Hepatocyte (in vitro differentiated cells): ENCODE measurements at regions not wholly inside any gene's neighbourhood (a gene's known extent, or its start where the extent isn't known, plus 50 kb on each side); places are given as distances from the start of the nearest gene placed in this dataset.

ENCODE experiments used
- DNase-seq: peaks from one replicate; pipeline ENCODE4 v3.0.0-alpha.2; 2016; ENCODE audit warnings: low spot score
- H2AFZ ChIP-seq: fragments of 200-600 bp; sonication (generic); 2 replicates; pipeline ENCODE4 v1.6.0; 2016; ENCODE audit warnings: antibody characterized with exemption, mild to moderate bottlenecking
- H3K27ac ChIP-seq: fragments of 200-600 bp; sonication (generic); 2 replicates; pipeline ENCODE4 v1.5.1; 2016; ENCODE audit warnings: mild to moderate bottlenecking
- H3K27me3 ChIP-seq: fragments of 200-600 bp; sonication (generic); 2 replicates; pipeline ENCODE4 v1.6.1; 2016
- H3K36me3 ChIP-seq: fragments of 200-600 bp; sonication (generic); replicated peaks from 2 replicates; pipeline ENCODE4 v1.5.1; 2016; ENCODE audit warnings: low read depth; ENCODE audit not compliant: insufficient read depth
- H3K4me1 ChIP-seq: fragments of 200-600 bp; sonication (generic); 2 replicates; pipeline ENCODE4 v1.5.1; 2016; ENCODE audit warnings: mild to moderate bottlenecking, moderate library complexity; ENCODE audit not compliant: insufficient read depth
- H3K4me2 ChIP-seq: fragments of 200-600 bp; sonication (generic); 2 replicates; pipeline ENCODE4 v1.6.0; 2016
- H3K4me3 ChIP-seq: fragments of 200-600 bp; sonication (generic); 2 replicates; pipeline ENCODE4 v1.5.1; 2016; ENCODE audit warnings: mild to moderate bottlenecking
- H3K79me2 ChIP-seq: fragments of 200-600 bp; sonication (generic); 2 replicates; pipeline ENCODE4 v1.6.0; 2017; ENCODE audit warnings: mild to moderate bottlenecking
- H3K9me2 ChIP-seq: fragments of 200-600 bp; sonication (generic); replicated peaks from 2 replicates; pipeline ENCODE4 v1.6.0; 2017; ENCODE audit warnings: mild to moderate bottlenecking; ENCODE audit not compliant: insufficient read depth
- H3K9me3 ChIP-seq: fragments of 200-600 bp; sonication (generic); 2 replicates; pipeline ENCODE4 v1.5.1; 2016; ENCODE audit warnings: low read depth, mild to moderate bottlenecking
- H4K20me1 ChIP-seq: fragments of 200-600 bp; sonication (generic); 2 replicates; pipeline ENCODE4 v1.6.0; 2016; ENCODE audit warnings: mild to moderate bottlenecking; ENCODE audit not compliant: insufficient read depth, poor library complexity, severe bottlenecking
- CTCF ChIP-seq: fragments of 200-600 bp; sonication (generic); IDR thresholded peaks from 2 replicates; pipeline ENCODE4 v1.5.1; 2016; ENCODE audit warnings: antibody characterized with exemption, mild to moderate bottlenecking; ENCODE audit not compliant: poor library complexity
- EZH2 ChIP-seq: fragments of 200-600 bp; sonication (generic); IDR thresholded peaks from 2 replicates; pipeline ENCODE4 v1.6.1; 2016; ENCODE audit warnings: antibody characterized with exemption, mild to moderate bottlenecking, borderline replicate concordance
- EZH2phosphoT487 ChIP-seq: fragments of 200-600 bp; sonication (generic); IDR thresholded peaks from one replicate; pipeline ENCODE4 v1.6.1; 2018; ENCODE audit warnings: antibody characterized with exemption, mild to moderate bottlenecking, low read depth, moderate library complexity; ENCODE audit not compliant: unreplicated experiment, severe bottlenecking
- WGBS: methylation state at CpG from one replicate; pipeline ENCODE4 v1.1.6; 2016; ENCODE audit warnings: low lambda C conversion rate; ENCODE audit errors: missing lambda C conversion rate; 5-methylcytosine and 5-hydroxymethylcytosine counted together

DNA sequence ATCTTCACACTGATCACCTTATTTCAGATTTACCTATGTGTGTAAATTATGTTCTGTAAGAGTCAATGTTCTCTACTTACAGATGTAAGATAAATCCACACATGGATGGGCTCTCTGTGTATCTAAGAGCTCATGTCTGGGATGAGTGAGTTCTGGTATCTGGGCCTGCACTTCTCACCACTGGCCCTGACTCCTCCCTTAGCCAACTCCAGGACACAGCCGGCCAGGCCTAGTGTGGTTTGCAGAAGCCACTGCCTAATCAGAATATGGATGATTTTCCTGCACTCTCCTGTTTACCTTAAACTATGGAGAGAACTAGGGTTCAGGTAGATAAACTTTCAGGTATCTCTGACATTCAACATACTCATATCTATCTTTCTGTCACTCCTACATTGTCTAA is 1284.8 kb downstream of the TMEM121 start:
- H3K36me3 ChIP-seq: no peaks in the 10 kb centered on the region
- H3K4me1 ChIP-seq: no peaks in the 10 kb centered on the region
- no peaks in the 10 kb centered on the region for H4K20me1 ChIP-seq
- 65% methylated on average over 1 of the region's 1 CpG for WGBS
- no peak overlapping the region for H3K4me2 ChIP-seq
- no peak overlapping the region for H3K27ac ChIP-seq
- no peak for DNase-seq
- no peaks in the 10 kb centered on the region for H3K79me2 ChIP-seq
- H3K27me3 ChIP-seq: no peaks in the 10 kb centered on the region
- TF ChIP-seq CTCF (no peak), EZH2 (no peak), EZH2phosphoT487 (no peak)
- no peaks in the 10 kb centered on the region for H3K9me2 ChIP-seq
- no peak overlapping the region for H2AFZ ChIP-seq
- H3K4me3 ChIP-seq: no peak overlapping the region
- peaks cover 5% of the 10 kb centered on the region for H3K9me3 ChIP-seq

GRCh38 chr14:106812788-106813476 is 1286.5 kb downstream of the TMEM121 start:
- H4K20me1 ChIP-seq: no peaks in the 10 kb centered on the region
- peaks cover 14% of the 10 kb centered on the region for H3K9me3 ChIP-seq
- no peak for TF ChIP-seq EZH2
- no peaks in the 10 kb centered on the region for H3K36me3 ChIP-seq
- no peak overlapping the region for H3K27ac ChIP-seq
- no peaks in the 10 kb centered on the region for H3K79me2 ChIP-seq
- H3K27me3 ChIP-seq: no peaks in the 10 kb centered on the region
- no peak for DNase-seq
- 89% methylated on average over 31 of the region's 37 CpGs for WGBS
- H3K4me1 ChIP-seq: no peaks in the 10 kb centered on the region
- H3K9me2 ChIP-seq: no peaks in the 10 kb centered on the region
- H3K4me2 ChIP-seq: no peak overlapping the region
- H2AFZ ChIP-seq: no peak overlapping the region
- no peak overlapping the region for H3K4me3 ChIP-seq

GRCh38 chr14:106813477-106813823 is 1287.1 kb downstream of the TMEM121 start:
- Histone ChIP-seq H2AFZ (no peak overlapping the region), H3K4me1 (no peaks in the 10 kb centered on the region), H3K27me3 (no peaks in the 10 kb centered on the region), H3K4me2 (no peak overlapping the region), H3K27ac (no peak overlapping the region), H3K4me3 (no peak overlapping the region), H4K20me1 (no peaks in the 10 kb centered on the region), H3K36me3 (no peaks in the 10 kb centered on the region), H3K9me3 (peaks cover 14% of the 10 kb centered on the region), H3K79me2 (no peaks in the 10 kb centered on the region), H3K9me2 (no peaks in the 10 kb centered on the region)
- 74% methylated on average over 8 of the region's 9 CpGs for WGBS
- TF ChIP-seq EZH2phosphoT487: no peak
- TF ChIP-seq EZH2: no peak
- TF ChIP-seq CTCF: no peak
- DNase-seq: no peak

DNA sequence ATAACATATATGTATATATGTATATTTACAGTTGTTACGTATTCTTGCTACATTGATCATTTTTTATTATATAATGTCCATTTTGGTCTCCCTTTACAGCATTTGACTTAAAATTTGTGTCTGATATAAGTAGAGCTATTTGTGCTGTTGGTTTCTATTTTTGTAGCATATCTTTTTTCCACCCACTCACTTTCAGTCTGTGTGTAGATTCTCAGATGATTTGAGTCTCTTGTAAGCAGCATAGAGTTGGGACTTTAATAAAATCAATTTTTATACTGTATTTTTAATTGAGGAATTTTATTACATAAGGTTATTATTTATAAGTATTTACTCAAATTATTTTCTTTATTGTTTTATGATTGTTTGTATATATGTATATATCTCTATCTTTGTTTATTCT is 1293.7 kb downstream of the TMEM121 start:
- DNase-seq: no peak
- Histone ChIP-seq H3K79me2 (no peaks in the 10 kb centered on the region), H3K4me3 (no peak overlapping the region), H3K4me1 (no peaks in the 10 kb centered on the region), H3K36me3 (no peaks in the 10 kb centered on the region), H3K4me2 (no peak overlapping the region), H3K27ac (no peak overlapping the region), H2AFZ (no peak overlapping the region), H3K27me3 (no peaks in the 10 kb centered on the region), H4K20me1 (no peaks in the 10 kb centered on the region), H3K9me3 (peaks cover 14% of the 10 kb centered on the region), H3K9me2 (no peaks in the 10 kb centered on the region)
- 76% methylated on average over 1 of the region's 1 CpG for WGBS
- no peak for TF ChIP-seq EZH2
- TF ChIP-seq EZH2phosphoT487: no peak
- TF ChIP-seq CTCF: no peak
